ENCODE measurements at regions not wholly inside any gene's neighbourhood (a gene's known extent, or its start where the extent isn't known, plus 50 kb on each side); places are given as distances from the start of the nearest gene placed in this dataset.

GRCh38 chr10:126783806-126784557 lies 113.5 kb upstream of the C10orf90 start:
- DNase-seq (ENCODE audit: low spot score), result no peak

- DNase-seq (ENCODE audit: low spot score), result no peak
Observed at GRCh38 chr10:126787201-126787600, 116.7 kb upstream of the C10orf90 start.

DNA sequence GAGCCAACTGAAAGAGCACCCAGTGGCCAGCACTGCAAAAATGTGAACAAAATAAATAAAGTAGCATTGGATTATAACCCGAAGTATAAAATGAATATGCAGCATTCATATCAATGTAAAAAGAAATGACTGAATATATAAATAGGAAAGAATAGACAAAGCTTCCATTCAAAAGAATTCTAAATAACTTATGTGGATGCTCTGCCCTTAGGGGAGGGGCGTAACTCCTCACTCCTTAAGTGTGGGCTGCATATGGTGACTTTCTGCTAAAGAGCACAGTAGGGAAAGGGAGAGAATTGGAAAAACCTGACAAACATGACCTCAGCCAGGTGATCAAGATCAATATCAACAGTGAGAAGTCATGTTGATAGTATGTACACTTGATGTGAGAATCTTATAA lies 109.9 kb upstream of the DOCK1 start:
- no peak for DNase-seq (ENCODE audit: low spot score)

DNA sequence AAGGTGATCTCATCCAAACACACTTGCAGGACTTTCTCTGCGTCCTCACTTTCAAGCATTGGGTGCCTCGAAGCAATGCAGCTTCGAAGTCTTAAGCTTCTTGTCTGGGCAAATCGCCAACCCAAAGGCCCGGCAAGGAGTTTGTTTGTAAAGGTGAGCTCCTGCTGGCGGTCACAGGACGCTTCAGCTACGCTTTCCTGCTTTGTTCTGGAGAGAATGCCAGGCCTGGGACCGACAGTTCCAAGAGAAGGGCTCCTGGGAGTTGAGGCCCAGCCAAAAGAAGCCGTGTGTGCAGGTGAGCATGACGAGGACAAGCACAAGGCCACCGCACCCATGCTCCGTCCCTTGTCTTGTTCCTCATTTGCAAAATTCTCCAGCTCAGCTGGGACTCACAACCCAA lies 106.6 kb upstream of the DOCK1 start:
- DNase-seq (ENCODE audit: low spot score), result no peak

GRCh38 chr10:126803394-126803793 lies 101.8 kb upstream of the DOCK1 start:
- DNase-seq (ENCODE audit: low spot score), result no peak

GRCh38 chr10:126804396-126804795 lies 100.8 kb upstream of the DOCK1 start:
- DNase-seq (ENCODE audit: low spot score), result no peak

DNA sequence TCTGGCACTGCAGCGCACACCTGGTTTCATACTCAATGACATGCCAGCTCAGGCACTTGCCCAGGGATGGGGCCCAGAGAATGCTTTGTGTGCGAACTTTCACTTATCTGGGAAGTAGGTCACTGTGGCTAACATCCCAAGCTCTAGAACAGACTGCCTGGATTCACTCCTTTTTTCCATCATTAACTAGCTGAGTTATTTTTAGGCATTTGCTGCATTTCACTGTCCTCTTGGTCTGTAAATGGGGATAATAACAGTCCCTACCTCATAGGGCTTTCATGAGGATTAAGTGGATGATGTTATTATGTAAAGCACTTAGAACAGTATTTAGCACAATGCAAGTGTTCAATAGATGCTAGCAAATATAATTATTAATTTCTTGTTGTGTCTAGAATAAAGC lies 98.7 kb upstream of the DOCK1 start:
- no peak for DNase-seq (ENCODE audit: low spot score)

DNA sequence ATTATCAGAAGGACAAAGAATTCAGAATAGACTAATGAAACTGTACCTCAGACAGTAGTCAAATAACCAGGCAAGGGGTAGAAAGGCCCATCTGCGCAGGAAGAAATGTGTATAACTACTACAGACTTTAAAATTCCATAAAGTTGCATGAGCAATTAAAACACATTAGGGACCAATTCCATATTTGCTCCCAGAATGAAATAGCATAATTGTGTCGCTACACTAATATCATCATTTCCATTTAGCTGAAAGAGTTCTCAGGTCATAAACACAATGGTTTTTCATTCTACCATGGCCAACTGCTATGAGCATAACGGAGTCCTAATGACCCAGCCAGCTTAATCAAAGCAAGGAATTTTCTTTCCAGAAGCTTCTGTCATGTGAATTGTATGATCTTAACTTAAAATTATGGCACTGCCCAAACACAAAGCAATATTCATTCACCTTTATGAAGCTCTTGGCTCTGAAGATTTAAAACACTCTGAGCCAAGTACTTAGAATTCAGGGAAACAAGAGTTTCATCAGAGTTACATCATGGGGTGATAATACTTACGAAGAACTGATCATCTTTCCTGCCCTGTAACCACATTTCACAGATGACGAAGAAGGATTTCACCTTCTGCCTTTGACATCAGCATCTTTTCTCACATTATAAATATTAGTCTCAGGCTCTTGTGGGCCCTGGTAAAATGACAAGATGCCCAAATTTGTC lies 98.1 kb upstream of the DOCK1 start:
- no peak for DNase-seq (ENCODE audit: low spot score)

DNA sequence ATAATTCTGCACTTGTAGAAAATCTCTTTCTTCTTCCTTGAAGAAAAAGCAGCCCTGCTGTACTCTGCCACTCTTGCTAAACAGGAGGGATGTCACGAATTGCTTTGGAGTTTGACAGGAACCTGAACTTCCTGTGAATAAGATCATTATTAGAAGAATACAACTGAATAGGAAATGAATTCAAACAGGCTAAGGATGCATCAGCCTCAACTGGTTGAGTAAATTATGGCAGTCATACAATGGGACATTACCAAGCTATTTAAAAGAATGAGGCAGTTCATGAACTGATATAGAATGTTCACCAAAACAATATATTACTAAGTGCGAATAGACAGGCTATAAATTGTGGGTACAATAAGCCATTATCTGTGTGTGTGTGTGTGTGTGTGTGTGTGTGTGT lies 97.1 kb upstream of the DOCK1 start:
- DNase-seq (ENCODE audit: low spot score), result no peak

GRCh38 chr10:126813432-126813831 lies 91.8 kb upstream of the DOCK1 start:
- DNase-seq (ENCODE audit: low spot score), result no peak

DNA sequence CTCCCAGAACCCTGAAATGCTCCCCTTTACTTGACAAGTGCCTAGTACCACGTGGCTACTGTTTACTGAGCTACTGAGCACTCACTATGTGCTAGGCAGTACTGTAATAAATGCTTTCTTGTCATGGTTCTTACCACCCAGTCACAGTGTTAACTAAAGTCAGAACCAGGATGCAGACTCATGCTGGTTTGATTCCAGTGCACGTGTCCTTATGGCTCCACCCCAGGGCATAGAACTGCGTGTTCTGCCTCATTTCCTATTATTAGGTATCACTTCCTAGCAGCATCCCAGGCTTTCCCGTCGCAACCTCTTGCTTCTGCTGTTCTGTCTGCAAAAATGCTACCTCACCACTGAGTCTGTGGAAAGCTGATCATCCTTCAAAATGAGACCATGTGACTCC lies 71.7 kb upstream of the DOCK1 start:
- DNase-seq (ENCODE audit: low spot score), result no peak

DNA sequence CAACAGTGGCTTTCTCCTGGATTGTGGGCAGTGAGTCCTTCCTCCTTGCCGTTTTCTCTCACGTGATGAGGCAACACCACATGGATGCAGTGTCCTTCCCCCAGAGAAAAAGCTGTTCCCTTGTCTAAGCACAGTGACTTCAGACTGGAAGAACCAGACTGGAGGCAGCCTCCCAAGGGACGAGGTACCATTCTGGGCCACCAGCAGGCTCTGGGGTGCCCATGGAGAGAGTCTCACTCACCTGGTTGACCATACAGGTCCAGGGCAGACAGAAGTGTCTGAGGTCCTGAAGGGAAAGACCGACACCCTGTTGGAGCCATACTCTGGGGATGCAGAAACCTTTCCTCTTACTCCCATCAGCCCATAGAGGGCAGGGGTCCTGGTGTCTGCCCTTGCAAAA lies 69.2 kb upstream of the DOCK1 start:
- DNase-seq (ENCODE audit: low spot score), result no peak

GRCh38 chr10:126838316-126838715 lies 66.9 kb upstream of the DOCK1 start:
- DNase-seq (ENCODE audit: low spot score), result no peak

DNA sequence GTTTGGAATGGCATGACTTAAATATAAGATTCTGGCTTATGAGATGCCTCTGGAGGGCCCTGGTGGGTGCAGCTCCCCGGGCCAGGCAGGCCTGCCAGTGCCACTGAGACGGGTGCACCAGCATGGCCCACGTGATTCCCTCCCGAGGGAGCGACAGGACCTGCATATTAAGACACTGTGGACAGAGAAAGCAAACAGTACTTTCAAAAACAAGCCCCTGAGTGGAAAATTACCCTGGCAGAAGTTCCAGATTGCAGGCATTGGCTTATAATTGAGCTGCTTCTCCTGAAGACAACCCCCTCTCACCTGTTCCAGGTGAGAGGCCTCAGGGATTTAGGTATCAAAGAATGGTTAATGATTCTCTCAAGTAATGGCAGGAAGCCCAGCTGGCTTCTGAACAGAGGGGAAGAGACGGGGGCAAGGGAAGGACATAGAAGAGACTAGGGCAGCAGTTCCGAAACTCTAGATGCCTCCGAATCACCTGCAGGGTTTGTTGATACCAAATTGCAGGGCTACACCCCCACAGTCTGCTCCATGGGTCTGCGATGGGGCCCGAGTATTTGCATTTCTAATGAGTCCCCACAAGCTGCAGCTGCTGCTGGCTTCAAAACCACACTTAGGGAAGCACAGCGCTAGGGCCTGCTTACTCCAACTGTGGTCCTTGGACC lies 66.0 kb upstream of the DOCK1 start:
- no peak for DNase-seq (ENCODE audit: low spot score)

DNA sequence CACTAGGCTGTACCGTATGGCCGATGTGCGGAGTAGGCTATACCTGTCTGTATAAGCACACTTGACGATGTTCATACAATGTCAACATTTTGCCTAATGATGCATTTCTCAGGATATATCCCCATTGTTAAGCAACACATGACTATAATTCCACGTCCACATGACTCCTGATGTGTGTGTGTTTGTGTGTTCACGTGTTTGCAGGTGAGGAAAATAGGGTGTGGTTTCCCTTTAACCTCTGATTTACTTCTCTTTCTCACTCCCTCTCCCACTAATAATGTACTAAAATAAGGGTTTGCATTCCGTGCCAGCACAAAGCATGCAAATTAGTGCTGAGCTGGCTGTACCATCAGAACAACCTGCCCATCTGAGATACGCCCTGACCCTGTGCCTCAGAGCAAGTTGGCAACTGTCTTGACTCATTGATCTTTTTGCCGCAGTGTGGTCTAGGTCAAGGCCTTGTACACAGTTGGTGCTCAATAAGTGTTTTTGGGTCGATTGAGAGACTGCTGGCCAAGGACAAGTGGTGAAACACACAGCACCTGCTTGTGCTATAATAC lies 64.6 kb upstream of the DOCK1 start:
- DNase-seq (ENCODE audit: low spot score), result no peak

GRCh38 chr10:126841341-126841895 lies 63.8 kb upstream of the DOCK1 start:
- DNase-seq (ENCODE audit: low spot score), result no peak

- DNase-seq (ENCODE audit: low spot score), result no peak
Observed at GRCh38 chr10:126842356-126842755, 62.9 kb upstream of the DOCK1 start.

DNA sequence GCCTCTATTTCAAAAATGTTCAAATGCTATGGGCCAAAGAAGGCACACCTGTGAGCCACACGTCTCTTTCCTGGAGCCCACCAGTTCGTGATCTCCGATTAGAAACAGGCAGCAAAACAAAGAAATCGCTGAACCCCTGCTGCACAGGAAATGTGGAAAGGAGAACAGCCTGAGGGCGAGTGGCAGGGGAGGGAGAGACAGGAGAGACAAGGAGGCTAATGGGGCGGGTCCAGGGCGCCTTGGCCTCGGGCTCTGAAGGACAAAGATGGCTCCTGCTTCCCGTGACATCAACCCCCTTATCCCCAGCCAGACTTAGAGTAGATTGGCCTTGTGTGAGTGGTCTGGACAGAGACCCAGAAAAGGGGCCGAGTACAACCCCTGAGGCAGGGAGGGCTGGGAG lies 62.4 kb upstream of the DOCK1 start:
- no peak for DNase-seq (ENCODE audit: low spot score)

- DNase-seq (ENCODE audit: low spot score), result no peak
Observed at GRCh38 chr10:126843299-126843934, 61.8 kb upstream of the DOCK1 start.

DNA sequence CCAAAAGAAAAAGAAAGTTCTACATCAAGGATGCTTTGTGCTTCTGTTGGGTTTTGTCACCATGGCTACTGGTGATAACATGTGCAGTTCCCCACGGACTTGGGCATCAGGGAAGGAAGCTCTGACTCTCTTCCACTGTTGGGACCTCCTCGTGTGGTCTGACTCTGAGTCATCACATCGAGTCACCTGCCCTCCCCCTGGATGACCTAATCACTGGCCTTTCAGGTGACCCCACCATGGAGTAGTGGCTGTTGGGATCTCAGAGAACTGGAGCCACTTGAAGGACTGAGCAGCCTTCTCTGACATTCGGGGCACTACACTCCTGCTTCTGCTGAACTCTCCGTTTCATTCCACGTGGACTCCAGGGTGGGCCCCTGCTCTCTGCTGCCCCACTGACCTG lies 60.8 kb upstream of the DOCK1 start:
- no peak for DNase-seq (ENCODE audit: low spot score)

GRCh38 chr10:126846469-126846868 lies 58.8 kb upstream of the DOCK1 start:
- DNase-seq (ENCODE audit: low spot score), result no peak

GRCh38 chr10:126846959-126847358 lies 58.3 kb upstream of the DOCK1 start:
- DNase-seq (ENCODE audit: low spot score), result no peak

All from SK-N-DZ (cell line).